Smooth muscle cell (in vitro differentiated cells): ENCODE measurements at regions not wholly inside any gene's neighbourhood (a gene's known extent, or its start where the extent isn't known, plus 50 kb on each side); places are given as distances from the start of the nearest gene placed in this dataset.

ENCODE experiments used
- DNase-seq: peaks from one replicate; lab custom pipeline; 2025; ENCODE audit not compliant: unreplicated experiment; lab: John Stamatoyannopoulos, UW
- H2AFZ ChIP-seq: fragments of 200-600 bp; sonication (generic); 2 replicates; pipeline ENCODE4 v1.6.0; 2016; ENCODE audit warnings: antibody characterized with exemption, low read depth, mild to moderate bottlenecking
- H3F3A ChIP-seq: fragments of 200-600 bp; sonication (generic); 2 replicates; pipeline ENCODE4 v1.6.0; 2017; ENCODE audit warnings: antibody characterized with exemption, low read depth
- H3K27ac ChIP-seq: fragments of 200-600 bp; sonication (generic); 2 replicates; pipeline ENCODE4 v1.5.1; 2016; ENCODE audit warnings: low read depth, mild to moderate bottlenecking
- H3K27me3 ChIP-seq: fragments of 200-600 bp; sonication (generic); 2 replicates; pipeline ENCODE4 v1.6.1; 2016; ENCODE audit warnings: low read depth, mild to moderate bottlenecking
- H3K36me3 ChIP-seq: fragments of 200-600 bp; sonication (generic); 2 replicates; pipeline ENCODE4 v1.5.1; 2016; ENCODE audit warnings: low read depth
- H3K4me1 ChIP-seq: fragments of 200-600 bp; sonication (generic); 2 replicates; pipeline ENCODE4 v1.5.1; 2016; ENCODE audit warnings: low read depth
- H3K4me2 ChIP-seq: fragments of 200-600 bp; sonication (generic); 2 replicates; pipeline ENCODE4 v1.6.0; 2016; ENCODE audit warnings: mild to moderate bottlenecking
- H3K4me3 ChIP-seq: fragments of 200-600 bp; sonication (generic); 2 replicates; pipeline ENCODE4 v1.5.1; 2016; ENCODE audit warnings: mild to moderate bottlenecking
- H3K79me2 ChIP-seq: fragments of 200-600 bp; sonication (generic); 2 replicates; pipeline ENCODE4 v1.6.0; 2016; ENCODE audit warnings: low read depth, mild to moderate bottlenecking
- H3K9ac ChIP-seq: fragments of 200-600 bp; sonication (generic); 2 replicates; pipeline ENCODE4 v1.6.0; 2016; ENCODE audit warnings: low read depth
- H3K9me3 ChIP-seq: fragments of 200-600 bp; sonication (generic); replicated peaks from 2 replicates; pipeline ENCODE4 v1.5.1; 2016; ENCODE audit warnings: low read depth
- H4K20me1 ChIP-seq: fragments of 200-600 bp; sonication (generic); 2 replicates; pipeline ENCODE4 v1.6.0; 2016; ENCODE audit warnings: low read depth
- CTCF ChIP-seq: fragments of 200-600 bp; sonication (generic); IDR thresholded peaks from 2 replicates; pipeline ENCODE4 v1.5.1; 2017; ENCODE audit warnings: borderline replicate concordance, mild to moderate bottlenecking, antibody characterized with exemption; ENCODE audit not compliant: insufficient read depth, poor library complexity, severe bottlenecking
- WGBS: methylation state at CpG from one replicate; pipeline ENCODE4 v1.1.7; 2016; ENCODE audit warnings: low lambda C conversion rate; 5-methylcytosine and 5-hydroxymethylcytosine counted together

- Histone ChIP-seq H3K27ac (no peak overlapping the region), H3K9ac (no peak overlapping the region), H3K4me3 (no peak overlapping the region), H2AFZ (no peak overlapping the region), H3K4me2 (no peak overlapping the region), H3K4me1 (no peaks in the 10 kb centered on the region), H3K27me3 (no peaks in the 10 kb centered on the region), H3K79me2 (no peaks in the 10 kb centered on the region), H4K20me1 (no peaks in the 10 kb centered on the region), H3F3A (no peaks in the 10 kb centered on the region), H3K9me3 (no peaks in the 10 kb centered on the region), H3K36me3 (no peaks in the 10 kb centered on the region)
- 85% methylated on average over 2 of the region's 2 CpGs for WGBS
- no peak for DNase-seq
- no peak for TF ChIP-seq CTCF
These were observed 1340.9 kb downstream of the FSCB start for GRCh38 chr14:43166163-43166562.

GRCh38 chr14:43165651-43166050 lies 1341.4 kb downstream of the FSCB start:
- Histone ChIP-seq H3F3A (no peaks in the 10 kb centered on the region), H3K4me3 (no peak overlapping the region), H3K4me1 (no peaks in the 10 kb centered on the region), H3K27me3 (no peaks in the 10 kb centered on the region), H3K9me3 (no peaks in the 10 kb centered on the region), H3K36me3 (no peaks in the 10 kb centered on the region), H3K9ac (no peak overlapping the region), H4K20me1 (no peaks in the 10 kb centered on the region), H2AFZ (no peak overlapping the region), H3K79me2 (no peaks in the 10 kb centered on the region), H3K4me2 (no peak overlapping the region), H3K27ac (no peak overlapping the region)
- no peak for DNase-seq
- 44% methylated on average over 2 of the region's 2 CpGs for WGBS
- TF ChIP-seq CTCF, result no peak

GRCh38 chr14:43161477-43161876 lies 1345.6 kb downstream of the FSCB start:
- 65% methylated on average over 3 of the region's 3 CpGs for WGBS
- no peak for TF ChIP-seq CTCF
- no peaks in the 10 kb centered on the region for H3K27me3 ChIP-seq
- no peaks in the 10 kb centered on the region for H3F3A ChIP-seq
- H3K36me3 ChIP-seq, result no peaks in the 10 kb centered on the region
- DNase-seq, result no peak
- H3K4me2 ChIP-seq, result no peak overlapping the region
- H4K20me1 ChIP-seq, result no peaks in the 10 kb centered on the region
- H3K27ac ChIP-seq, result no peak overlapping the region
- no peak overlapping the region for H2AFZ ChIP-seq
- no peaks in the 10 kb centered on the region for H3K4me1 ChIP-seq
- no peak overlapping the region for H3K4me3 ChIP-seq
- H3K9me3 ChIP-seq, result no peaks in the 10 kb centered on the region
- no peaks in the 10 kb centered on the region for H3K79me2 ChIP-seq
- H3K9ac ChIP-seq, result no peak overlapping the region

GRCh38 chr14:43157661-43158060 lies 1349.4 kb downstream of the FSCB start:
- H3K79me2 ChIP-seq, result no peaks in the 10 kb centered on the region
- H3K4me3 ChIP-seq, result no peak overlapping the region
- no peak for DNase-seq
- no peak overlapping the region for H3K27ac ChIP-seq
- H2AFZ ChIP-seq, result no peak overlapping the region
- no peak for TF ChIP-seq CTCF
- no peak overlapping the region for H3K4me2 ChIP-seq
- no peaks in the 10 kb centered on the region for H4K20me1 ChIP-seq
- 82% methylated on average over 2 of the region's 2 CpGs for WGBS
- H3F3A ChIP-seq, result no peaks in the 10 kb centered on the region
- H3K4me1 ChIP-seq, result no peaks in the 10 kb centered on the region
- no peak overlapping the region for H3K9ac ChIP-seq
- no peaks in the 10 kb centered on the region for H3K9me3 ChIP-seq
- no peaks in the 10 kb centered on the region for H3K27me3 ChIP-seq
- no peaks in the 10 kb centered on the region for H3K36me3 ChIP-seq
